ENCODE measurements at regions not wholly inside any gene's neighbourhood (a gene's known extent, or its start where the extent isn't known, plus 50 kb on each side); places are given as distances from the start of the nearest gene placed in this dataset.

- Histone ChIP-seq H3K9me3 (no peaks in the 10 kb centered on the region), H3K27me3 (replicated peaks in 1 of 7) (peaks cover 0 to 3% (median 0%) of the 10 kb centered on the region in 7 donors), H3K36me3 (no peaks in the 10 kb centered on the region), H3K27ac (no peak overlapping the region), H3K4me1 (no peaks in the 10 kb centered on the region), H3K4me3 (no peak overlapping the region)
- WGBS, 5 donors, result 85 to 100% (median 93%) methylated on average over 1 of the region's 1 CpG
- TF ChIP-seq CTCF (IDR thresholded peaks at IDR 0.05 in 8 of 11, conservative IDR thresholded peaks at IDR 0.05 in 3 of 11), result no peak
- TF ChIP-seq POLR2AphosphoS5 (IDR thresholded peaks at IDR 0.05), result no peak
- no peak for TF ChIP-seq POLR2A (IDR thresholded peaks at IDR 0.05)
- intact Hi-C loops (cut with DNase I; ENCODE audit: low total_unique reads), result no loop called here
- no peak for DNase-seq
These were observed 101.2 kb downstream of the HMHB1 start for GRCh38 chr5:143913008-143913752.

- Histone ChIP-seq H3K27me3 (replicated peaks in 1 of 7) (peaks cover 0 to 3% (median 0%) of the 10 kb centered on the region in 7 donors), H3K36me3 (no peaks in the 10 kb centered on the region), H3K4me1 (no peaks in the 10 kb centered on the region), H3K4me3 (no peak overlapping the region), H3K9me3 (no peaks in the 10 kb centered on the region), H3K27ac (no peak overlapping the region)
- TF ChIP-seq CTCF (IDR thresholded peaks at IDR 0.05 in 8 of 11, conservative IDR thresholded peaks at IDR 0.05 in 3 of 11) (no peak), POLR2AphosphoS5 (IDR thresholded peaks at IDR 0.05) (no peak), POLR2A (IDR thresholded peaks at IDR 0.05) (no peak)
- 17 to 40% (median 35%) methylated on average over 1 of the region's 1 CpG for WGBS, 5 donors
- DNase-seq, result no peak
- intact Hi-C loops (cut with DNase I; ENCODE audit: low total_unique reads), result no loop called here
These were observed 102.8 kb downstream of the HMHB1 start for GRCh38 chr5:143914756-143915155.

GRCh38 chr5:143916451-143916850, 104.5 kb downstream of the HMHB1 start:
- Histone ChIP-seq H3K27ac (no peak overlapping the region), H3K36me3 (no peaks in the 10 kb centered on the region), H3K4me3 (no peak overlapping the region), H3K27me3 (replicated peaks in 1 of 7) (peaks cover 0 to 3% (median 0%) of the 10 kb centered on the region in 7 donors), H3K4me1 (no peaks in the 10 kb centered on the region), H3K9me3 (no peaks in the 10 kb centered on the region)
- intact Hi-C loops (cut with DNase I; ENCODE audit: low total_unique reads), result no loop called here
- TF ChIP-seq CTCF (IDR thresholded peaks at IDR 0.05 in 8 of 11, conservative IDR thresholded peaks at IDR 0.05 in 3 of 11) (no peak), POLR2AphosphoS5 (IDR thresholded peaks at IDR 0.05) (no peak), POLR2A (IDR thresholded peaks at IDR 0.05) (no peak)
- DNase-seq, result no peak
- 78 to 92% (median 78%) methylated on average over 2 of the region's 2 CpGs for WGBS, 5 donors

DNA sequence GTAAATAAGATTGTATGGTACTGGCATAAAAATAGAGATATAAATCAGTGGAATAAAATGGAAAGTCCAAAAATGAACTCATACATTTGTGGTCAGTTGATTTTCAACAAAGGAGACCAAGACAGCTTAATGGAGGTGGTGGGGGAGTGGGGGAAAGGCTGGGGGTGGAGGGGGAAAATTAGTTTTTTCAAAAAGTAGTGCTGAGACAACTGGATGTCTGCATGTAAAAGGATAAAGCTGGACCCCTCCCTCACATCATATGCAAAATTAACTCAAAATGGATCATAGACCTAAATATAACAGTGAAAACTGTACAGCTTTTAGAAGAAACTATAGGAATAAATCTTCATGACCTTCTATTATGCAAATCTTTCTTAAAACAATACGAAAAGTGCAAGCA, 107.0 kb downstream of the HMHB1 start:
- no peaks in the 10 kb centered on the region for H3K9me3 ChIP-seq
- H3K27me3 ChIP-seq (replicated peaks in 1 of 7), result no peaks in the 10 kb centered on the region
- no peak overlapping the region for H3K4me3 ChIP-seq
- 67 to 85% (median 81%) methylated on average over 1 of the region's 1 CpG for WGBS, 5 donors
- H3K27ac ChIP-seq, result no peak overlapping the region
- no peak for DNase-seq
- TF ChIP-seq CTCF (IDR thresholded peaks at IDR 0.05 in 8 of 11, conservative IDR thresholded peaks at IDR 0.05 in 3 of 11), result no peak
- no peak for TF ChIP-seq POLR2A (IDR thresholded peaks at IDR 0.05)
- TF ChIP-seq POLR2AphosphoS5 (IDR thresholded peaks at IDR 0.05), result no peak
- H3K4me1 ChIP-seq, result no peaks in the 10 kb centered on the region
- intact Hi-C loops (cut with DNase I; ENCODE audit: low total_unique reads), result no loop called here
- no peaks in the 10 kb centered on the region for H3K36me3 ChIP-seq
